Keratinocyte (primary cell): ENCODE measurements at regions not wholly inside any gene's neighbourhood (a gene's known extent, or its start where the extent isn't known, plus 50 kb on each side); places are given as distances from the start of the nearest gene placed in this dataset.

Source experiments
- DNase-seq: peaks from one replicate; pipeline ENCODE4 v3.0.0-alpha.2; 2011; ENCODE audit warnings: low read depth, missing footprints, low spot score
- FAIRE-seq: peaks from 2 replicates; lab custom pipeline; 2011; peaks lifted over from hg19 to GRCh38; lab: Jason Lieb, UNC
- H2AFZ ChIP-seq: 2 replicates; pipeline ENCODE4 v1.6.0; 2012; ENCODE audit warnings: low read length, control low read depth, inconsistent platforms; ENCODE audit not compliant: control insufficient read depth
- H3K27ac ChIP-seq: 2 replicates; pipeline ENCODE4 v1.5.1; 2011; ENCODE audit warnings: low read length; ENCODE audit not compliant: control insufficient read depth, insufficient read depth
- H3K27me3 ChIP-seq: 3 replicates; pipeline ENCODE4 v1.6.0; 2011; ENCODE audit warnings: low read length; ENCODE audit not compliant: control insufficient read depth, insufficient read depth; ENCODE audit errors: extremely low read depth
- H3K36me3 ChIP-seq, 2 experiments: 2 replicates in 1 of 2; 3 replicates in 1 of 2; pipeline ENCODE4 v1.5.1; 2011; ENCODE audit warnings: low read length in 2 of 2, mild to moderate bottlenecking in 1 of 2; ENCODE audit not compliant: control insufficient read depth in 2 of 2, insufficient read depth in 2 of 2; ENCODE audit errors: extremely low read depth in 1 of 2
- H3K4me1 ChIP-seq: 3 replicates; pipeline ENCODE4 v1.5.1; 2011; ENCODE audit warnings: low read length; ENCODE audit not compliant: control insufficient read depth, insufficient read depth; ENCODE audit errors: extremely low read depth
- H3K4me2 ChIP-seq: 3 replicates; pipeline ENCODE4 v1.6.0; 2011; ENCODE audit warnings: low read depth, low read length; ENCODE audit not compliant: control insufficient read depth, insufficient read depth; ENCODE audit errors: extremely low read depth
- H3K4me3 ChIP-seq, 3 experiments: fragments of 200-600 bp in 1 of 3; sonication (generic) in 1 of 3; 2 replicates in 2 of 3; 3 replicates in 1 of 3; pipeline ENCODE4 v1.5.1; 2011 to 2016; ENCODE audit warnings: low read length in 3 of 3, mild to moderate bottlenecking in 3 of 3, control low read depth in 2 of 3, inconsistent platforms in 1 of 3, low read depth in 1 of 3, mixed read lengths in 1 of 3, mixed run types in 1 of 3, moderate library complexity in 1 of 3; ENCODE audit not compliant: control insufficient read depth in 2 of 3, insufficient read depth in 2 of 3; ENCODE audit errors: extremely low read depth in 1 of 3
- H3K79me2 ChIP-seq: 2 replicates; pipeline ENCODE4 v1.6.0; 2012; ENCODE audit warnings: low read length; ENCODE audit not compliant: control insufficient read depth, insufficient read depth
- H3K9ac ChIP-seq: 3 replicates; pipeline ENCODE4 v1.6.0; 2011; ENCODE audit warnings: low read length; ENCODE audit not compliant: control insufficient read depth, insufficient read depth; ENCODE audit errors: extremely low read depth
- H3K9me1 ChIP-seq: 3 replicates; pipeline ENCODE4 v1.6.0; 2011; ENCODE audit warnings: low read length; ENCODE audit not compliant: control insufficient read depth, insufficient read depth; ENCODE audit errors: extremely low read depth
- H3K9me3 ChIP-seq: 2 replicates; pipeline ENCODE4 v1.5.1; 2012; ENCODE audit warnings: low read depth, low read length; ENCODE audit not compliant: control insufficient read depth
- H4K20me1 ChIP-seq: 3 replicates; pipeline ENCODE4 v1.6.0; 2011; ENCODE audit warnings: low read length; ENCODE audit not compliant: control insufficient read depth, insufficient read depth; ENCODE audit errors: extremely low read depth
- EZH2 ChIP-seq: IDR thresholded peaks from one replicate; pipeline ENCODE4 v1.6.1; 2012; ENCODE audit warnings: inconsistent platforms, mild to moderate bottlenecking, low read length, moderate library complexity
- dilution Hi-C: fragments of 300-500 bp; cut with MboI; formaldehyde crosslinking; loops from one replicate; pipeline ENCODE4 v1.7.0; 2020; ENCODE audit warnings: low sequenced_read_pairs; ENCODE audit not compliant: extremely low pct_ligation_motif_present
- TF ChIP-seq, protein P1 (sequence below), 3 experiments: IDR thresholded peaks in 1 of 3; conservative IDR thresholded peaks in 1 of 3; optimal IDR thresholded peaks in 1 of 3; 2 replicates in 2 of 3; 3 replicates in 1 of 3; pipeline versions ENCODE3 to v1.5.1; 2011; ENCODE audit warnings: low read length in 3 of 3, mild to moderate bottlenecking in 3 of 3, moderate library complexity in 2 of 3, control low read depth in 1 of 3, inconsistent platforms in 1 of 3; ENCODE audit not compliant: insufficient read depth in 2 of 3; ENCODE audit errors: extremely low read depth in 1 of 3

DNA sequence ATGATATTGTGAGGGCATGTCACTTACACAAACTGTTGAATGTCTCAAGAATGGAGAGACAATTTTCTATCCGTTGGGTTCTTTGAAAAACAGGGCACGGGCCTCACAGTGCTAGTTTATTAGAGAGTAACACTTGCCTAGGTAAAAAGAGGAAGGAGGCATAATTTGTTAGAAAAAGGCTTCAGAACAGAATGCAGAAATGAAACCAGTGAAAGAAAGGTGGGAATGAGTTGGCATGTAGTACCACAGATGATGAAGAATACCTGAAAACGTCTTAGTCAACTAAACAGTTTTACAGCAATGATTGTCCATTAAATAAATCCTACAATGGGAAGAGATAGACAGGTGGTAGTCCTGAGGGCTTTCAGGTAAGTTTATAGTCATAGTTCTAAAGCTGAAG lies 1399.7 kb upstream of the CADM2 start:
- Histone ChIP-seq H3K9me3 (no peaks in the 10 kb centered on the region), H3K36me3 (no peaks in the 10 kb centered on the region), H3K4me2 (no peak overlapping the region), H3K4me3 (no peak overlapping the region), H3K27ac (no peak overlapping the region), H3K9ac (no peak overlapping the region), H3K4me1 (no peaks in the 10 kb centered on the region), H3K79me2 (no peaks in the 10 kb centered on the region), H3K9me1 (no peaks in the 10 kb centered on the region), H3K27me3 (no peaks in the 10 kb centered on the region), H2AFZ (no peak overlapping the region), H4K20me1 (no peaks in the 10 kb centered on the region)
- FAIRE-seq (no peak), DNase-seq (no peak)
- TF ChIP-seq EZH2: no peak
- TF ChIP-seq, protein P1, sequence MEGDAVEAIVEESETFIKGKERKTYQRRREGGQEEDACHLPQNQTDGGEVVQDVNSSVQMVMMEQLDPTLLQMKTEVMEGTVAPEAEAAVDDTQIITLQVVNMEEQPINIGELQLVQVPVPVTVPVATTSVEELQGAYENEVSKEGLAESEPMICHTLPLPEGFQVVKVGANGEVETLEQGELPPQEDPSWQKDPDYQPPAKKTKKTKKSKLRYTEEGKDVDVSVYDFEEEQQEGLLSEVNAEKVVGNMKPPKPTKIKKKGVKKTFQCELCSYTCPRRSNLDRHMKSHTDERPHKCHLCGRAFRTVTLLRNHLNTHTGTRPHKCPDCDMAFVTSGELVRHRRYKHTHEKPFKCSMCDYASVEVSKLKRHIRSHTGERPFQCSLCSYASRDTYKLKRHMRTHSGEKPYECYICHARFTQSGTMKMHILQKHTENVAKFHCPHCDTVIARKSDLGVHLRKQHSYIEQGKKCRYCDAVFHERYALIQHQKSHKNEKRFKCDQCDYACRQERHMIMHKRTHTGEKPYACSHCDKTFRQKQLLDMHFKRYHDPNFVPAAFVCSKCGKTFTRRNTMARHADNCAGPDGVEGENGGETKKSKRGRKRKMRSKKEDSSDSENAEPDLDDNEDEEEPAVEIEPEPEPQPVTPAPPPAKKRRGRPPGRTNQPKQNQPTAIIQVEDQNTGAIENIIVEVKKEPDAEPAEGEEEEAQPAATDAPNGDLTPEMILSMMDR (optimal IDR thresholded peaks at IDR 0.05 in 1 of 3, IDR thresholded peaks at IDR 0.05 in 1 of 3, conservative IDR thresholded peaks at IDR 0.05 in 1 of 3; ENCODE audit: extremely low read depth in 1 of 3, insufficient read depth in 2 of 3, low read length in 3 of 3): no peak
- dilution Hi-C loops: no loop called here

- H3K4me2 ChIP-seq: no peak overlapping the region
Measured at GRCh38 chr3:83567935-83568334, 1390.9 kb upstream of the CADM2 start.

More at GRCh38 chr3:83567935-83568334, 1390.9 kb upstream of the CADM2 start:
- Histone ChIP-seq H3K27me3 (no peaks in the 10 kb centered on the region), H3K27ac (no peak overlapping the region), H3K9me3 (no peaks in the 10 kb centered on the region), H3K4me3 (no peak overlapping the region), H3K36me3 (no peaks in the 10 kb centered on the region), H3K4me1 (no peaks in the 10 kb centered on the region), H3K9me1 (no peaks in the 10 kb centered on the region), H2AFZ (no peak overlapping the region), H3K9ac (no peak overlapping the region), H3K79me2 (no peaks in the 10 kb centered on the region), H4K20me1 (no peaks in the 10 kb centered on the region)
- DNase-seq (no peak), FAIRE-seq (no peak)
- dilution Hi-C loops: no loop called here
- no peak for TF ChIP-seq EZH2
- TF ChIP-seq, protein P1 (optimal IDR thresholded peaks at IDR 0.05 in 1 of 3, IDR thresholded peaks at IDR 0.05 in 1 of 3, conservative IDR thresholded peaks at IDR 0.05 in 1 of 3; ENCODE audit: extremely low read depth in 1 of 3, insufficient read depth in 2 of 3, low read length in 3 of 3): no peak
